ENCODE measurements at regions not wholly inside any gene's neighbourhood (a gene's known extent, or its start where the extent isn't known, plus 50 kb on each side); places are given as distances from the start of the nearest gene placed in this dataset.

GRCh38 chr3:124292329-124292728 is 300.4 kb upstream of the ROPN1 start:
- TF ChIP-seq CTCF (conservative IDR thresholded peaks at IDR 0.05), result no peak
- no peak for TF ChIP-seq ZFX (IDR thresholded peaks at IDR 0.05)
